Smooth muscle cell (in vitro differentiated cells): ENCODE measurements at regions not wholly inside any gene's neighbourhood (a gene's known extent, or its start where the extent isn't known, plus 50 kb on each side); places are given as distances from the start of the nearest gene placed in this dataset.

Experiments
- DNase-seq: peaks from one replicate; lab custom pipeline; 2025; ENCODE audit not compliant: unreplicated experiment; lab: John Stamatoyannopoulos, UW
- H2AFZ ChIP-seq: fragments of 200-600 bp; sonication (generic); 2 replicates; pipeline ENCODE4 v1.6.0; 2016; ENCODE audit warnings: antibody characterized with exemption, low read depth, mild to moderate bottlenecking
- H3F3A ChIP-seq: fragments of 200-600 bp; sonication (generic); 2 replicates; pipeline ENCODE4 v1.6.0; 2017; ENCODE audit warnings: antibody characterized with exemption, low read depth
- H3K27ac ChIP-seq: fragments of 200-600 bp; sonication (generic); 2 replicates; pipeline ENCODE4 v1.5.1; 2016; ENCODE audit warnings: low read depth, mild to moderate bottlenecking
- H3K27me3 ChIP-seq: fragments of 200-600 bp; sonication (generic); 2 replicates; pipeline ENCODE4 v1.6.1; 2016; ENCODE audit warnings: low read depth, mild to moderate bottlenecking
- H3K36me3 ChIP-seq: fragments of 200-600 bp; sonication (generic); 2 replicates; pipeline ENCODE4 v1.5.1; 2016; ENCODE audit warnings: low read depth
- H3K4me1 ChIP-seq: fragments of 200-600 bp; sonication (generic); 2 replicates; pipeline ENCODE4 v1.5.1; 2016; ENCODE audit warnings: low read depth
- H3K4me2 ChIP-seq: fragments of 200-600 bp; sonication (generic); 2 replicates; pipeline ENCODE4 v1.6.0; 2016; ENCODE audit warnings: mild to moderate bottlenecking
- H3K4me3 ChIP-seq: fragments of 200-600 bp; sonication (generic); 2 replicates; pipeline ENCODE4 v1.5.1; 2016; ENCODE audit warnings: mild to moderate bottlenecking
- H3K79me2 ChIP-seq: fragments of 200-600 bp; sonication (generic); 2 replicates; pipeline ENCODE4 v1.6.0; 2016; ENCODE audit warnings: low read depth, mild to moderate bottlenecking
- H3K9ac ChIP-seq: fragments of 200-600 bp; sonication (generic); 2 replicates; pipeline ENCODE4 v1.6.0; 2016; ENCODE audit warnings: low read depth
- H3K9me3 ChIP-seq: fragments of 200-600 bp; sonication (generic); replicated peaks from 2 replicates; pipeline ENCODE4 v1.5.1; 2016; ENCODE audit warnings: low read depth
- H4K20me1 ChIP-seq: fragments of 200-600 bp; sonication (generic); 2 replicates; pipeline ENCODE4 v1.6.0; 2016; ENCODE audit warnings: low read depth
- WGBS: methylation state at CpG from one replicate; pipeline ENCODE4 v1.1.7; 2016; ENCODE audit warnings: low lambda C conversion rate; 5-methylcytosine and 5-hydroxymethylcytosine counted together
- small RNA-seq: library from RNA; depleted of rRNA; stranded (forward); fragments of <200 nt; gene quantifications from one replicate; pipeline ENCODE3, GENCODE V24; 2014
- TF ChIP-seq, protein P1 (sequence below): fragments of 200-600 bp; sonication (generic); IDR thresholded peaks from 2 replicates; pipeline ENCODE4 v1.5.1; 2017; ENCODE audit warnings: borderline replicate concordance, mild to moderate bottlenecking, antibody characterized with exemption; ENCODE audit not compliant: insufficient read depth, poor library complexity, severe bottlenecking

DNA sequence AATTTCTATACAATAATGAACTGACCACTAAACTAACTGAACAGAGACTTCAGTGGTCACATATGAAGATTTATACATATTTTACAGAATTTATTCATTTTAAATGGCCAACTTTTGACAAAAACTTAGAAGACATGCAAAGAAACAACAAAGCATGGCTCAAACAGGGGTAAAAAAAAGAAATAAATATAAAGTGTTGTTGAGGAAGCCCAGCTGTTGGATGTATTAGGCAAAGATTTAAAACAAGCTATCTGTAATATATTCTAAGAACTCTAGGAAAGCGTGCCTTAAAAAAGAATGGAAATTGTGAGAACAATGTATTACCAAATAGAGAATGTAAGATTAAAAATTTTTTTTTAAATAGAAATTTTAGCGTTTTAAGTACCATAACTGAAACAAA lies 210.9 kb upstream of the HTR2C start:
- Histone ChIP-seq H3K79me2 (no peaks in the 10 kb centered on the region), H4K20me1 (no peaks in the 10 kb centered on the region), H3K36me3 (no peaks in the 10 kb centered on the region), H3K4me1 (no peaks in the 10 kb centered on the region), H3K9me3 (no peaks in the 10 kb centered on the region), H2AFZ (no peak overlapping the region), H3K4me2 (no peak overlapping the region), H3F3A (no peaks in the 10 kb centered on the region), H3K4me3 (no peak overlapping the region), H3K27me3 (no peaks in the 10 kb centered on the region), H3K9ac (no peak overlapping the region), H3K27ac (no peak overlapping the region)
- WGBS, result 92% methylated on average over 2 of the region's 2 CpGs
- TF ChIP-seq, protein P1, sequence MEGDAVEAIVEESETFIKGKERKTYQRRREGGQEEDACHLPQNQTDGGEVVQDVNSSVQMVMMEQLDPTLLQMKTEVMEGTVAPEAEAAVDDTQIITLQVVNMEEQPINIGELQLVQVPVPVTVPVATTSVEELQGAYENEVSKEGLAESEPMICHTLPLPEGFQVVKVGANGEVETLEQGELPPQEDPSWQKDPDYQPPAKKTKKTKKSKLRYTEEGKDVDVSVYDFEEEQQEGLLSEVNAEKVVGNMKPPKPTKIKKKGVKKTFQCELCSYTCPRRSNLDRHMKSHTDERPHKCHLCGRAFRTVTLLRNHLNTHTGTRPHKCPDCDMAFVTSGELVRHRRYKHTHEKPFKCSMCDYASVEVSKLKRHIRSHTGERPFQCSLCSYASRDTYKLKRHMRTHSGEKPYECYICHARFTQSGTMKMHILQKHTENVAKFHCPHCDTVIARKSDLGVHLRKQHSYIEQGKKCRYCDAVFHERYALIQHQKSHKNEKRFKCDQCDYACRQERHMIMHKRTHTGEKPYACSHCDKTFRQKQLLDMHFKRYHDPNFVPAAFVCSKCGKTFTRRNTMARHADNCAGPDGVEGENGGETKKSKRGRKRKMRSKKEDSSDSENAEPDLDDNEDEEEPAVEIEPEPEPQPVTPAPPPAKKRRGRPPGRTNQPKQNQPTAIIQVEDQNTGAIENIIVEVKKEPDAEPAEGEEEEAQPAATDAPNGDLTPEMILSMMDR, result no peak
- DNase-seq, result no peak

DNA sequence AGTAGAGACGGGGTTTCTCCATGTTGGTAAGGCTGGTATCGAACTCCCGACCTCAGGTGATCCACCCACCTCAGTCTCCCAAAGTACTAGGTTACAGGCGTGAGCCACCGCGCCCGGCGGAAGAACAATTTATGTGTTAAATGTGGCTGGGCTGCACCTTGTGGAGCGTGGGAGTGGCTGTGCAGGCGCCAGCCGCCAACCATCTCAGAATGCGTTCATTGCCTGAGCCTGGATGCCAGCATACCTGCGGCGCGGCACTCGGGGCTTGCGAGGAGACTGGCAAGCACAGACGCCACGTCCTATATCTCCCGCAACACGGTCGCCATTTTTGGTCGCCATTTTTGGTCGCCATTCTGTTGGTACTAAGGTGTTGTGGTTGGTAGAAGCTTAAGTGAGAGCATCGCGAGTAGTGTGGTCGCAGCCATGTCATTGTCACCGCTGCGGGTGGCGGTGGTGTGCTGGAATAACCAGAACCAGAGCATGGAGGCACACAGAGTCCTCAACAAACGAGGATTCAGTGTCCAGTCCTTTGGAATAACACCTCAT lies 193.6 kb upstream of the HTR2C start:
- TF ChIP-seq, protein P1, result no peak
- no peak overlapping the region for H3K4me3 ChIP-seq
- H3K36me3 ChIP-seq, result no peaks in the 10 kb centered on the region
- no peak overlapping the region for H3K4me2 ChIP-seq
- H3K79me2 ChIP-seq, result no peaks in the 10 kb centered on the region
- H3K9ac ChIP-seq, result no peak overlapping the region
- WGBS, result 95% methylated on average over 31 of the region's 31 CpGs
- H3K27me3 ChIP-seq, result no peaks in the 10 kb centered on the region
- H2AFZ ChIP-seq, result no peak overlapping the region
- H3F3A ChIP-seq, result no peaks in the 10 kb centered on the region
- no peaks in the 10 kb centered on the region for H4K20me1 ChIP-seq
- H3K4me1 ChIP-seq, result peaks cover 5% of the 10 kb centered on the region
- no peak overlapping the region for H3K27ac ChIP-seq
- DNase-seq, result no peak
- no peaks in the 10 kb centered on the region for H3K9me3 ChIP-seq

Small RNAs in the stretch of these regions (small RNA-seq; reads per million reads assigned to genes)
- gene AL953862.1, result 0.08 reads per million
